H9 (cell line): ENCODE measurements at regions not wholly inside any gene's neighbourhood (a gene's known extent, or its start where the extent isn't known, plus 50 kb on each side); places are given as distances from the start of the nearest gene placed in this dataset.

Experiments used
- DNase-seq: peaks from one replicate; pipeline ENCODE4 v3.0.0-alpha.2; 2017
- H2AFZ ChIP-seq: one replicate; pipeline ENCODE4 v1.6.1; 2013; ENCODE audit warnings: mild to moderate bottlenecking, low read length, control low read depth, moderate library complexity
- H2AK5ac ChIP-seq: 2 replicates; pipeline ENCODE4 v1.6.1; 2013; ENCODE audit warnings: low read length, control low read depth, mixed read lengths; ENCODE audit not compliant: insufficient read length
- H2BK120ac ChIP-seq: one replicate; pipeline ENCODE4 v1.6.1; 2013; ENCODE audit warnings: low read depth, mild to moderate bottlenecking, low read length, control low read depth, inconsistent platforms; ENCODE audit not compliant: poor library complexity, severe bottlenecking
- H2BK12ac ChIP-seq: 2 replicates; pipeline ENCODE4 v1.6.1; 2013; ENCODE audit warnings: low read length, control low read depth, mixed read lengths, low read depth; ENCODE audit not compliant: insufficient read length
- H2BK15ac ChIP-seq: 2 replicates; pipeline ENCODE4 v1.6.1; 2013; ENCODE audit warnings: low read depth, low read length, control low read depth
- H2BK20ac ChIP-seq: one replicate; pipeline ENCODE4 v1.6.1; 2013; ENCODE audit warnings: low read depth, mild to moderate bottlenecking, low read length, control low read depth, inconsistent platforms; ENCODE audit not compliant: poor library complexity, severe bottlenecking
- H2BK5ac ChIP-seq: 2 replicates; pipeline ENCODE4 v1.6.1; 2013; ENCODE audit warnings: low read length, control low read depth, mixed read lengths; ENCODE audit not compliant: insufficient read length
- H3K14ac ChIP-seq: 2 replicates; pipeline ENCODE4 v1.6.1; 2013; ENCODE audit warnings: low read length, control low read depth; ENCODE audit not compliant: insufficient read depth
- H3K18ac ChIP-seq: 2 replicates; pipeline ENCODE4 v1.6.1; 2013; ENCODE audit warnings: low read depth, mild to moderate bottlenecking, mixed read lengths, low read length, control low read depth; ENCODE audit not compliant: insufficient read length
- H3K23ac ChIP-seq: 2 replicates; pipeline ENCODE4 v1.6.1; 2013; ENCODE audit warnings: low read length, control low read depth, mixed read lengths, low read depth; ENCODE audit not compliant: insufficient read length
- H3K23me2 ChIP-seq: 2 replicates; pipeline ENCODE4 v1.6.1; 2013; ENCODE audit warnings: low read depth, mild to moderate bottlenecking, mixed read lengths, low read length, control low read depth; ENCODE audit not compliant: insufficient read length, poor library complexity, severe bottlenecking
- H3K27ac ChIP-seq: 2 replicates; pipeline ENCODE4 v1.5.1; 2013; ENCODE audit warnings: low read length, control low read depth, mixed read lengths, low read depth; ENCODE audit not compliant: insufficient read length
- H3K27me3 ChIP-seq: 2 replicates; pipeline ENCODE4 v1.6.1; 2013; ENCODE audit warnings: low read length, control low read depth, inconsistent platforms; ENCODE audit not compliant: insufficient read depth
- H3K4ac ChIP-seq: 2 replicates; pipeline ENCODE4 v1.6.1; 2013; ENCODE audit warnings: low read depth, mild to moderate bottlenecking, control low read depth, inconsistent platforms, low read length, moderate library complexity
- H3K4me1 ChIP-seq: 2 replicates; pipeline ENCODE4 v1.6.1; 2013; ENCODE audit warnings: low read length, control low read depth, inconsistent platforms; ENCODE audit not compliant: insufficient read depth
- H3K4me2 ChIP-seq: 2 replicates; pipeline ENCODE4 v1.6.1; 2013; ENCODE audit warnings: low read length, control low read depth, mixed read lengths; ENCODE audit not compliant: insufficient read length, insufficient read depth
- H3K56ac ChIP-seq: 2 replicates; pipeline ENCODE4 v1.6.1; 2013; ENCODE audit warnings: low read depth, mild to moderate bottlenecking, mixed read lengths, low read length, control low read depth; ENCODE audit not compliant: insufficient read length
- H3K79me1 ChIP-seq: 2 replicates; pipeline ENCODE4 v1.6.1; 2013; ENCODE audit warnings: low read depth, mild to moderate bottlenecking, moderate library complexity, low read length, control low read depth, inconsistent platforms; ENCODE audit not compliant: insufficient read depth, poor library complexity, severe bottlenecking
- H3K79me2 ChIP-seq: 2 replicates; pipeline ENCODE4 v1.6.1; 2013; ENCODE audit warnings: low read length, control low read depth, inconsistent platforms; ENCODE audit not compliant: insufficient read depth
- H3K9ac ChIP-seq: 2 replicates; pipeline ENCODE4 v1.6.1; 2013; ENCODE audit warnings: low read length, control low read depth, mixed read lengths; ENCODE audit not compliant: insufficient read length; ENCODE audit errors: extremely low read depth
- H3K9me3 ChIP-seq: one replicate; pipeline ENCODE4 v1.6.1; 2013; ENCODE audit warnings: low read depth, low read length, inconsistent platforms; ENCODE audit not compliant: control insufficient read depth
- H3T11ph ChIP-seq: one replicate; pipeline ENCODE4 v1.6.1; 2013; ENCODE audit warnings: mild to moderate bottlenecking, low read length, control low read depth, inconsistent platforms
- H4K20me1 ChIP-seq: one replicate; pipeline ENCODE4 v1.6.1; 2013; ENCODE audit not compliant: control insufficient read depth, insufficient read length, insufficient read depth
- H4K5ac ChIP-seq: 2 replicates; pipeline ENCODE4 v1.6.1; 2013; ENCODE audit warnings: low read depth, mild to moderate bottlenecking, mixed read lengths, low read length, control low read depth; ENCODE audit not compliant: insufficient read length
- H4K8ac ChIP-seq: replicated peaks from 2 replicates; pipeline ENCODE4 v1.6.1; 2013; ENCODE audit warnings: low read length, control low read depth, mixed read lengths, low read depth; ENCODE audit not compliant: insufficient read length
- H4K91ac ChIP-seq: 2 replicates; pipeline ENCODE4 v1.6.1; 2013; ENCODE audit warnings: low read depth, mild to moderate bottlenecking, moderate library complexity, mixed read lengths, low read length, control low read depth; ENCODE audit not compliant: insufficient read length
- H3K27ac Mint-ChIP-seq, 3 experiments: 2 replicates in 2 of 3; 3 replicates in 1 of 3; pipeline ENCODE4 v1.8.0; 2020 to 2021; ENCODE audit warnings: mixed read lengths in 3 of 3, mild to moderate bottlenecking in 1 of 3, moderate library complexity in 1 of 3
- H3K27me3 Mint-ChIP-seq: 2 replicates; pipeline ENCODE4 v1.8.0; 2021; ENCODE audit warnings: low read depth, mild to moderate bottlenecking, moderate library complexity, mixed read lengths
- H3K36me3 Mint-ChIP-seq, 3 experiments: 2 replicates in 2 of 3; 3 replicates in 1 of 3; pipeline ENCODE4 v1.8.0; 2020 to 2021; ENCODE audit warnings: low read depth in 3 of 3, mixed read lengths in 3 of 3; ENCODE audit not compliant: insufficient read depth in 1 of 3
- H3K4me1 Mint-ChIP-seq, 2 experiments: 2 replicates each; pipeline ENCODE4 v1.8.0; 2020; ENCODE audit warnings: mixed read lengths in 2 of 2
- H3K4me3 Mint-ChIP-seq, 2 experiments: 2 replicates in 1 of 2; 3 replicates in 1 of 2; pipeline ENCODE4 v1.8.0; 2020 to 2021; ENCODE audit warnings: mild to moderate bottlenecking in 2 of 2, mixed read lengths in 2 of 2, moderate library complexity in 1 of 2
- H3K9me3 Mint-ChIP-seq, 2 experiments: 2 replicates in 1 of 2; 3 replicates in 1 of 2; pipeline ENCODE4 v1.8.0; 2020; ENCODE audit warnings: mild to moderate bottlenecking in 2 of 2, mixed read lengths in 2 of 2, moderate library complexity in 1 of 2
- CTCF ChIP-seq: fragments of 200-600 bp; sonication (generic); conservative IDR thresholded peaks from 3 replicates; pipeline ENCODE4 v1.8.0; 2021; ENCODE audit warnings: antibody characterized with exemption, mild to moderate bottlenecking
- WGBS: extraction: QIAGEN DNeasy Blood & Tissue Kit; methylation state at CpG from one replicate; pipeline ENCODE4 v1.1.7; 2013; ENCODE audit warnings: missing lambda C conversion rate, low lambda C conversion rate, mixed read lengths; ENCODE audit not compliant: insufficient read length; ENCODE audit errors: extremely low coverage; 5-methylcytosine and 5-hydroxymethylcytosine counted together

- H2BK15ac ChIP-seq, result no peak overlapping the region
- WGBS, result no CpG with 5 or more reads among the region's 1 CpG
Observed at GRCh38 chr2:129067070-129067469, 748.4 kb upstream of the HS6ST1 start.

More at GRCh38 chr2:129067070-129067469, 748.4 kb upstream of the HS6ST1 start:
- H3K4me1 ChIP-seq, result no peaks in the 10 kb centered on the region
- H3K23me2 ChIP-seq, result no peaks in the 10 kb centered on the region
- H2BK20ac ChIP-seq, result no peak overlapping the region
- peaks cover 2% of the 10 kb centered on the region; the same call in 1 of the 2 replicates for H3K27me3 Mint-ChIP-seq
- no peak overlapping the region for H3K27ac Mint-ChIP-seq
- no peaks in the 10 kb centered on the region for H3K9me3 ChIP-seq
- no peak for DNase-seq
- H4K20me1 ChIP-seq, result no peaks in the 10 kb centered on the region
- no peaks in the 10 kb centered on the region for H3K79me1 ChIP-seq
- TF ChIP-seq CTCF, result no peak
- H3K56ac ChIP-seq, result no peak overlapping the region
- H2AFZ ChIP-seq, result no peak overlapping the region
- no peak overlapping the region for H2BK12ac ChIP-seq
- H3T11ph ChIP-seq, result no peak overlapping the region
- H3K4me1 Mint-ChIP-seq, result no peaks in the 10 kb centered on the region
- H3K23ac ChIP-seq, result no peak overlapping the region
- H3K14ac ChIP-seq, result no peak overlapping the region
- H3K18ac ChIP-seq, result no peak overlapping the region
- H2AK5ac ChIP-seq, result no peak overlapping the region
- no peak overlapping the region for H3K27ac ChIP-seq
- H3K4me3 Mint-ChIP-seq, result no peak overlapping the region
- no peak overlapping the region for H3K4me2 ChIP-seq
- H4K8ac ChIP-seq, result no peak overlapping the region
- no peak overlapping the region for H3K9ac ChIP-seq
- H3K36me3 Mint-ChIP-seq, result no peaks in the 10 kb centered on the region
- no peaks in the 10 kb centered on the region for H3K27me3 ChIP-seq
- no peak overlapping the region for H4K91ac ChIP-seq
- H4K5ac ChIP-seq, result no peak overlapping the region
- no peaks in the 10 kb centered on the region for H3K79me2 ChIP-seq
- H2BK120ac ChIP-seq, result no peak overlapping the region
- no peak overlapping the region for H3K4ac ChIP-seq
- no peak overlapping the region for H2BK5ac ChIP-seq
- no peaks in the 10 kb centered on the region for H3K9me3 Mint-ChIP-seq
